ENCODE measurements at regions not wholly inside any gene's neighbourhood (a gene's known extent, or its start where the extent isn't known, plus 50 kb on each side); places are given as distances from the start of the nearest gene placed in this dataset.

- TF ChIP-seq, protein P1, sequence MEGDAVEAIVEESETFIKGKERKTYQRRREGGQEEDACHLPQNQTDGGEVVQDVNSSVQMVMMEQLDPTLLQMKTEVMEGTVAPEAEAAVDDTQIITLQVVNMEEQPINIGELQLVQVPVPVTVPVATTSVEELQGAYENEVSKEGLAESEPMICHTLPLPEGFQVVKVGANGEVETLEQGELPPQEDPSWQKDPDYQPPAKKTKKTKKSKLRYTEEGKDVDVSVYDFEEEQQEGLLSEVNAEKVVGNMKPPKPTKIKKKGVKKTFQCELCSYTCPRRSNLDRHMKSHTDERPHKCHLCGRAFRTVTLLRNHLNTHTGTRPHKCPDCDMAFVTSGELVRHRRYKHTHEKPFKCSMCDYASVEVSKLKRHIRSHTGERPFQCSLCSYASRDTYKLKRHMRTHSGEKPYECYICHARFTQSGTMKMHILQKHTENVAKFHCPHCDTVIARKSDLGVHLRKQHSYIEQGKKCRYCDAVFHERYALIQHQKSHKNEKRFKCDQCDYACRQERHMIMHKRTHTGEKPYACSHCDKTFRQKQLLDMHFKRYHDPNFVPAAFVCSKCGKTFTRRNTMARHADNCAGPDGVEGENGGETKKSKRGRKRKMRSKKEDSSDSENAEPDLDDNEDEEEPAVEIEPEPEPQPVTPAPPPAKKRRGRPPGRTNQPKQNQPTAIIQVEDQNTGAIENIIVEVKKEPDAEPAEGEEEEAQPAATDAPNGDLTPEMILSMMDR (IDR thresholded peaks at IDR 0.05), result no peak
- TF ChIP-seq POLR2AphosphoS5 (IDR thresholded peaks at IDR 0.05), result no peak
- no peak for TF ChIP-seq EP300 (IDR thresholded peaks at IDR 0.05)
- TF ChIP-seq POLR2A (IDR thresholded peaks at IDR 0.05), result no peak
Measured at GRCh38 chr15:91717811-91718210, 135.7 kb upstream of the SLCO3A1 start.

Data from gastroesophageal sphincter (tissue), 3 donors.